DND-41 (cell line): ENCODE measurements at regions not wholly inside any gene's neighbourhood (a gene's known extent, or its start where the extent isn't known, plus 50 kb on each side); places are given as distances from the start of the nearest gene placed in this dataset.

ENCODE experiments used
- ATAC-seq: fragments of 200-7000 bp; cut with Tn5 transposase; 3 replicates; pipeline ENCODE4 v1.9.1; 2021; ENCODE audit warnings: low read depth; ENCODE audit not compliant: insufficient read depth
- DNase-seq: peaks from one replicate; pipeline ENCODE4 v3.0.0-alpha.2; 2020
- H2AFZ ChIP-seq: 2 replicates; pipeline ENCODE4 v1.6.0; 2012; ENCODE audit warnings: low read depth, low read length
- H3K27ac ChIP-seq: 2 replicates; pipeline ENCODE4 v1.5.1; 2012; ENCODE audit warnings: low read length, inconsistent platforms
- H3K27me3 ChIP-seq: fragments of 200-600 bp; sonication (generic); 2 replicates; pipeline ENCODE4 v1.6.0; 2012; ENCODE audit warnings: low read length, mild to moderate bottlenecking, inconsistent platforms; ENCODE audit not compliant: insufficient read depth, poor library complexity
- H3K36me3 ChIP-seq: 2 replicates; pipeline ENCODE4 v1.5.1; 2012; ENCODE audit warnings: low read length, inconsistent platforms; ENCODE audit not compliant: insufficient read depth
- H3K4me1 ChIP-seq: 2 replicates; pipeline ENCODE4 v1.5.1; 2012; ENCODE audit warnings: mild to moderate bottlenecking, low read length; ENCODE audit not compliant: insufficient read depth
- H3K4me2 ChIP-seq: 2 replicates; pipeline ENCODE4 v1.6.0; 2012; ENCODE audit warnings: mild to moderate bottlenecking, moderate library complexity, low read length, inconsistent platforms; ENCODE audit not compliant: insufficient read depth
- H3K4me3 ChIP-seq, 2 experiments: fragments of 200-600 bp in 1 of 2; shearing (Covaris generic) in 1 of 2; 2 replicates each; pipeline ENCODE4 v1.5.1; 2012 to 2016; ENCODE audit warnings: inconsistent platforms in 2 of 2, low read length in 2 of 2, mild to moderate bottlenecking in 2 of 2, low read depth in 1 of 2, moderate library complexity in 1 of 2
- H3K79me2 ChIP-seq: 2 replicates; pipeline ENCODE4 v1.6.0; 2012; ENCODE audit warnings: low read length, inconsistent platforms; ENCODE audit not compliant: insufficient read depth
- H3K9ac ChIP-seq: 2 replicates; pipeline ENCODE4 v1.6.0; 2012; ENCODE audit warnings: low read depth, mild to moderate bottlenecking, inconsistent platforms, low read length, moderate library complexity
- H3K9me3 ChIP-seq: 2 replicates; pipeline ENCODE4 v1.5.1; 2012; ENCODE audit warnings: low read length, moderate library complexity, mild to moderate bottlenecking, inconsistent platforms; ENCODE audit not compliant: insufficient read depth, severe bottlenecking
- H4K20me1 ChIP-seq: 2 replicates; pipeline ENCODE4 v1.6.0; 2012; ENCODE audit warnings: low read length; ENCODE audit not compliant: insufficient read depth
- EZH2 ChIP-seq: IDR thresholded peaks from 3 replicates; pipeline ENCODE4 v1.6.1; 2012; ENCODE audit warnings: borderline replicate concordance, low read depth, mild to moderate bottlenecking, moderate library complexity, low read length, inconsistent platforms; ENCODE audit not compliant: severe bottlenecking
- TF ChIP-seq, protein P1 (sequence below): IDR thresholded peaks from 2 replicates; pipeline ENCODE4 v1.5.1; 2012; ENCODE audit warnings: borderline replicate concordance, low read length, moderate library complexity, mild to moderate bottlenecking; ENCODE audit not compliant: poor library complexity, severe bottlenecking; ENCODE audit errors: extremely low read depth

DNA sequence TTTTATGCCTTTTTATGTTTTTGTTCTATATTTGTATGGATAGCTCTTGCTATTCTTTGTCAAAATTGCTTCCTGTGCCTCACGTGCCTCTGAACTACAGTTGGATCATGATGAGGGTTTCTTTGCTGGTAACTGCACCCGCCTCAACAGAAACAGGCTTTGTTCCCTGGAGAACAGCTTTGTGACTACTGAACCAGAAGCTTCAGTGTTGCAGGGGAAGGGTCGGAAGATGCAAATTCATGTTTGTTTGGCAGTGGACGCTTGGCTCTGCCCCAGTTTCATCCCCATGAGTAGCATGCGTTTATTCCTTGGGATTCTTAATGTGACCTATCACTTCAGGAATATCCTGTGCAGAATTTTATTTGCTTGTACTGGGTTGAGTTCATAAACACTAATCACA lies 959.1 kb upstream of the WWC1 start:
- Histone ChIP-seq H3K4me2 (no peak overlapping the region), H3K79me2 (no peaks in the 10 kb centered on the region), H3K27ac (no peak overlapping the region), H3K36me3 (no peaks in the 10 kb centered on the region), H3K4me3 (no peak overlapping the region), H3K9ac (no peak overlapping the region), H3K9me3 (no peaks in the 10 kb centered on the region), H2AFZ (no peak overlapping the region), H4K20me1 (no peaks in the 10 kb centered on the region), H3K4me1 (no peaks in the 10 kb centered on the region), H3K27me3 (no peaks in the 10 kb centered on the region)
- ATAC-seq (no peak), DNase-seq (no peak)
- TF ChIP-seq EZH2: no peak
- TF ChIP-seq, protein P1, sequence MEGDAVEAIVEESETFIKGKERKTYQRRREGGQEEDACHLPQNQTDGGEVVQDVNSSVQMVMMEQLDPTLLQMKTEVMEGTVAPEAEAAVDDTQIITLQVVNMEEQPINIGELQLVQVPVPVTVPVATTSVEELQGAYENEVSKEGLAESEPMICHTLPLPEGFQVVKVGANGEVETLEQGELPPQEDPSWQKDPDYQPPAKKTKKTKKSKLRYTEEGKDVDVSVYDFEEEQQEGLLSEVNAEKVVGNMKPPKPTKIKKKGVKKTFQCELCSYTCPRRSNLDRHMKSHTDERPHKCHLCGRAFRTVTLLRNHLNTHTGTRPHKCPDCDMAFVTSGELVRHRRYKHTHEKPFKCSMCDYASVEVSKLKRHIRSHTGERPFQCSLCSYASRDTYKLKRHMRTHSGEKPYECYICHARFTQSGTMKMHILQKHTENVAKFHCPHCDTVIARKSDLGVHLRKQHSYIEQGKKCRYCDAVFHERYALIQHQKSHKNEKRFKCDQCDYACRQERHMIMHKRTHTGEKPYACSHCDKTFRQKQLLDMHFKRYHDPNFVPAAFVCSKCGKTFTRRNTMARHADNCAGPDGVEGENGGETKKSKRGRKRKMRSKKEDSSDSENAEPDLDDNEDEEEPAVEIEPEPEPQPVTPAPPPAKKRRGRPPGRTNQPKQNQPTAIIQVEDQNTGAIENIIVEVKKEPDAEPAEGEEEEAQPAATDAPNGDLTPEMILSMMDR: no peak

- no peak overlapping the region for H3K4me3 ChIP-seq
- H3K36me3 ChIP-seq: no peaks in the 10 kb centered on the region
- no peaks in the 10 kb centered on the region for H3K79me2 ChIP-seq
- H3K27ac ChIP-seq: no peak overlapping the region
- H4K20me1 ChIP-seq: no peaks in the 10 kb centered on the region
- TF ChIP-seq, protein P1: no peak
- TF ChIP-seq EZH2: no peak
- no peaks in the 10 kb centered on the region for H3K27me3 ChIP-seq
- H3K4me2 ChIP-seq: no peak overlapping the region
- ATAC-seq: no peak
- no peaks in the 10 kb centered on the region for H3K4me1 ChIP-seq
- DNase-seq: no peak
- no peak overlapping the region for H2AFZ ChIP-seq
- no peak overlapping the region for H3K9ac ChIP-seq
- no peaks in the 10 kb centered on the region for H3K9me3 ChIP-seq
These were observed 955.3 kb upstream of the WWC1 start for GRCh38 chr5:167336161-167336560.

DNA sequence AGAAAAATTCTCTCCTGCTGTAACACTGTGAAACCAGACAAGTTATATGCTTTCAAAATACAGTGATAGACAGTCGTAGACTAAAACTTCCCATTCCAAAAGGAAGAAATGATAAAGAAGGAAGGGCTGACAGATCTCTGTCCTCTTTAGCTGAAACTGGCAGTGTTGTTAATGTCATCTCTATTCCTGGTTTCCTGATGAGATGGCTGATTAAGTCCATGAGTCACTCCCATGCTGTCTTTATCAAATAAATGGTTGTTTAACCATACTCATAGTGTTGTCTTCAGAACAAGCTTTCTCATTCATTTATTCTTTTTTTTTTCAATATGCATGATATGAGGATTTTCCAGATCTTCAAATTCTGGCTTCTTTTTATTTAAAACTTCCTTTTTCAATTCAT lies 952.2 kb upstream of the WWC1 start:
- Histone ChIP-seq H3K27ac (no peak overlapping the region), H3K9ac (no peak overlapping the region), H3K4me1 (no peaks in the 10 kb centered on the region), H3K9me3 (no peaks in the 10 kb centered on the region), H3K27me3 (no peaks in the 10 kb centered on the region), H4K20me1 (no peaks in the 10 kb centered on the region), H3K36me3 (no peaks in the 10 kb centered on the region), H3K4me3 (no peak overlapping the region), H3K79me2 (no peaks in the 10 kb centered on the region), H3K4me2 (no peak overlapping the region), H2AFZ (no peak overlapping the region)
- ATAC-seq (no peak), DNase-seq (no peak)
- TF ChIP-seq, protein P1: no peak
- TF ChIP-seq EZH2: no peak

GRCh38 chr5:167346461-167346860 lies 945.0 kb upstream of the WWC1 start:
- Histone ChIP-seq H3K9me3 (no peaks in the 10 kb centered on the region), H3K36me3 (no peaks in the 10 kb centered on the region)

More at GRCh38 chr5:167346461-167346860, 945.0 kb upstream of the WWC1 start:
- DNase-seq (no peak), ATAC-seq (no peak)
- Histone ChIP-seq H3K27ac (no peak overlapping the region), H3K4me1 (no peaks in the 10 kb centered on the region), H3K4me3 (no peak overlapping the region), H2AFZ (no peak overlapping the region), H3K27me3 (no peaks in the 10 kb centered on the region), H3K4me2 (no peak overlapping the region), H3K79me2 (no peaks in the 10 kb centered on the region), H4K20me1 (no peaks in the 10 kb centered on the region), H3K9ac (no peak overlapping the region)
- TF ChIP-seq EZH2: no peak
- TF ChIP-seq, protein P1: no peak
